IMR-90 (cell line): ENCODE measurements at regions not wholly inside any gene's neighbourhood (a gene's known extent, or its start where the extent isn't known, plus 50 kb on each side); places are given as distances from the start of the nearest gene placed in this dataset.

Experiments
- ATAC-seq: fragments of 200-7000 bp; cut with Tn5 transposase; 2 replicates; pipeline ENCODE4 v1.9.1; 2020; ENCODE audit warnings: low read depth, mild to moderate bottlenecking, moderate library complexity
- BruUV-seq: library from RNA; stranded (reverse); fragments of 400-500 nt; replicated peaks from 2 replicates; lab custom pipeline; 2021; lab: Mats Ljungman, UMichigan
- CTCF ChIA-PET: fragments of 300-600 bp; formaldehyde crosslinking; extraction: SDS; loops from one replicate; lab custom pipeline; 2021; ENCODE audit warnings: antibody characterized with exemption; lab: Yijun Ruan, JAX
- POLR2A ChIA-PET: fragments of 300-600 bp; sonication (Branson Sonifier 250); formaldehyde crosslinking; loops from one replicate; lab custom pipeline; 2022; ENCODE audit warnings: antibody characterized with exemption; ENCODE audit not compliant: unreplicated experiment; lab: Charles Lee
- DNase-seq: peaks from one replicate; pipeline ENCODE4 v3.0.0; 2013
- H2AFZ ChIP-seq: replicated peaks from 2 replicates; pipeline ENCODE3; 2013; ENCODE audit warnings: low read length, mild to moderate bottlenecking; ENCODE audit not compliant: poor library complexity
- H2AK5ac ChIP-seq: 2 replicates; pipeline ENCODE4 v1.6.1; 2013; ENCODE audit warnings: low read depth, low read length, inconsistent platforms
- H2AK9ac ChIP-seq: replicated peaks from 2 replicates; pipeline ENCODE3; 2013; ENCODE audit warnings: mild to moderate bottlenecking, low read depth, low read length, moderate library complexity; ENCODE audit not compliant: poor library complexity
- H2BK120ac ChIP-seq: 2 replicates; pipeline ENCODE4 v1.6.1; 2013; ENCODE audit warnings: low read depth, low read length, inconsistent platforms
- H2BK15ac ChIP-seq: 3 replicates; pipeline ENCODE4 v1.6.1; 2013; ENCODE audit warnings: low read depth, low read length, inconsistent platforms
- H2BK20ac ChIP-seq: 2 replicates; pipeline ENCODE4 v1.6.1; 2013; ENCODE audit warnings: low read depth, mild to moderate bottlenecking, inconsistent platforms, low read length, moderate library complexity
- H2BK5ac ChIP-seq: 2 replicates; pipeline ENCODE4 v1.6.1; 2013; ENCODE audit warnings: mild to moderate bottlenecking, low read depth, low read length, inconsistent platforms; ENCODE audit not compliant: poor library complexity, severe bottlenecking
- H3K14ac ChIP-seq: replicated peaks from 2 replicates; pipeline ENCODE4 v1.6.1; 2013; ENCODE audit warnings: low read depth, low read length, inconsistent platforms
- H3K18ac ChIP-seq: 2 replicates; pipeline ENCODE4 v1.6.1; 2013; ENCODE audit warnings: low read depth, low read length, control low read depth
- H3K23ac ChIP-seq: 2 replicates; pipeline ENCODE4 v1.6.1; 2013; ENCODE audit warnings: low read depth, low read length, inconsistent platforms
- H3K27ac ChIP-seq: 2 replicates; pipeline ENCODE4 v1.5.1; 2013; ENCODE audit warnings: mild to moderate bottlenecking, control low read depth, low read length; ENCODE audit not compliant: insufficient read depth
- H3K27me3 ChIP-seq: 2 replicates; pipeline ENCODE4 v1.6.1; 2013; ENCODE audit warnings: low read length; ENCODE audit not compliant: control insufficient read depth, insufficient read depth
- H3K36me3 ChIP-seq: 2 replicates; pipeline ENCODE4 v1.6.1; 2013; ENCODE audit warnings: low read length, mixed read lengths; ENCODE audit not compliant: control insufficient read depth, insufficient read depth
- H3K4ac ChIP-seq: 2 replicates; pipeline ENCODE4 v1.6.1; 2013; ENCODE audit warnings: low read depth, low read length, inconsistent platforms
- H3K4me1 ChIP-seq: 2 replicates; pipeline ENCODE4 v1.6.1; 2013; ENCODE audit warnings: low read length, mixed read lengths; ENCODE audit not compliant: control insufficient read depth, insufficient read depth
- H3K4me2 ChIP-seq: 2 replicates; pipeline ENCODE4 v1.6.1; 2013; ENCODE audit warnings: low read depth, mild to moderate bottlenecking, control low read depth, low read length, moderate library complexity
- H3K4me3 ChIP-seq: 2 replicates; pipeline ENCODE4 v1.5.1; 2013; ENCODE audit warnings: low read depth, mild to moderate bottlenecking, control low read depth, low read length, moderate library complexity; ENCODE audit not compliant: insufficient read depth
- H3K56ac ChIP-seq: 2 replicates; pipeline ENCODE4 v1.6.1; 2013; ENCODE audit warnings: low read length, inconsistent platforms; ENCODE audit not compliant: insufficient read depth; ENCODE audit errors: extremely low read depth
- H3K79me1 ChIP-seq, 2 experiments: 2 replicates each; pipeline ENCODE4 v1.6.1; 2013; ENCODE audit warnings: low read length in 2 of 2, inconsistent platforms in 1 of 2, low read depth in 1 of 2
- H3K9ac ChIP-seq: 2 replicates; pipeline ENCODE4 v1.6.1; 2013; ENCODE audit warnings: low read depth, low read length, control low read depth
- H3K9me1 ChIP-seq: 2 replicates; pipeline ENCODE4 v1.6.1; 2013; ENCODE audit warnings: low read length, inconsistent platforms; ENCODE audit not compliant: insufficient read depth
- H3K9me3 ChIP-seq: 2 replicates; pipeline ENCODE4 v1.6.1; 2013; ENCODE audit warnings: low read length; ENCODE audit not compliant: control insufficient read depth, insufficient read depth
- H4K20me1 ChIP-seq: 2 replicates; pipeline ENCODE4 v1.6.1; 2013; ENCODE audit warnings: low read length, inconsistent platforms; ENCODE audit not compliant: insufficient read depth
- H4K5ac ChIP-seq: 2 replicates; pipeline ENCODE4 v1.6.1; 2013; ENCODE audit warnings: mild to moderate bottlenecking, low read depth, low read length, control low read depth
- H4K8ac ChIP-seq, 2 experiments: 2 replicates each; pipeline ENCODE4 v1.6.1; 2013; ENCODE audit warnings: low read depth in 2 of 2, low read length in 2 of 2, control low read depth in 1 of 2, inconsistent platforms in 1 of 2
- H4K91ac ChIP-seq: 2 replicates; pipeline ENCODE4 v1.6.1; 2013; ENCODE audit warnings: low read depth, low read length, inconsistent platforms; ENCODE audit not compliant: insufficient read depth
- CEBPB ChIP-seq: IDR thresholded peaks from 2 replicates; pipeline ENCODE4 v1.6.1; 2012; ENCODE audit warnings: low read depth, low read length, improper control_type of control experiment
- ELK1 ChIP-seq: fragments of 150-350 bp; IDR thresholded peaks from 2 replicates; pipeline ENCODE4 v1.6.1; 2016; ENCODE audit warnings: low read depth, mild to moderate bottlenecking, low read length, moderate library complexity, borderline replicate concordance
- MAFK ChIP-seq: IDR thresholded peaks from 2 replicates; pipeline ENCODE4 v1.6.1; 2012; ENCODE audit warnings: low read depth, low read length, improper control_type of control experiment
- NFE2L2 ChIP-seq: fragments of 150-350 bp; IDR thresholded peaks from 2 replicates; pipeline ENCODE4 v1.6.1; 2016; ENCODE audit warnings: low read depth, mild to moderate bottlenecking, low read length
- RCOR1 ChIP-seq: IDR thresholded peaks from 2 replicates; pipeline ENCODE4 v1.6.1; 2012; ENCODE audit warnings: mild to moderate bottlenecking, low read length, improper control_type of control experiment; ENCODE audit not compliant: insufficient replicate concordance
- SMC3 ChIP-seq: fragments of 150-350 bp; IDR thresholded peaks from 2 replicates; pipeline ENCODE4 v1.6.1; 2016; ENCODE audit warnings: low read depth, mild to moderate bottlenecking, antibody characterized with exemption, low read length, moderate library complexity
- WGBS, 2 experiments: methylation state at CpG; one replicate each; pipeline versions ENCODE4 v1.1.5 to v1.1.7; 2013; ENCODE audit warnings: missing lambda C conversion rate in 2 of 2; ENCODE audit not compliant: insufficient read length in 1 of 2; ENCODE audit errors: extremely low coverage in 2 of 2; 5-methylcytosine and 5-hydroxymethylcytosine counted together
- dilution Hi-C: fragments of 300-500 bp; cut with HindIII; formaldehyde crosslinking; loops from one replicate; pipeline ENCODE4 v1.14.3; 2018; ENCODE audit warnings: low sequenced_read_pairs; ENCODE audit not compliant: unreplicated experiment
- in situ Hi-C: fragments of 300-500 bp; cut with MboI; formaldehyde crosslinking; loops from 3 replicates; pipeline ENCODE4 v1.14.3; 2019; ENCODE audit warnings: low sequenced_read_pairs, inconsistent platforms, mixed read lengths
- intact Hi-C: fragments of 100-400 bp; cut with micrococcal nuclease; formaldehyde crosslinking; loops from 2 replicates; pipeline ENCODE4 v1.10.0; 2022

GRCh38 chr16:86302421-86303109 lies 207.8 kb upstream of the FOXF1 start:
- Histone ChIP-seq H2AK9ac (peak overlapping the region; percentile 7), H3K9ac (peak overlapping the region; percentile 52; the same call in 1 of the 2 replicates), H3K79me1 (peaks cover 15 to 66% of the 10 kb centered on the region in 2 experiments; a peak in 3 of 4 replicates), H3K4me3 (no peak overlapping the region), H3K9me1 (peaks cover 30% of the 10 kb centered on the region), H3K27ac (peak overlapping the region; percentile 99), H3K23ac (peak overlapping the region; percentile 100), H2AK5ac (peak overlapping the region; percentile 97), H3K4me1 (peaks cover 62% of the 10 kb centered on the region), H4K91ac (peak overlapping the region; percentile 92), H3K27me3 (no peaks in the 10 kb centered on the region), H2BK5ac (peak overlapping the region; percentile 100), H2BK20ac (peak overlapping the region; percentile 100), H3K14ac (peak overlapping the region; percentile 89), H3K18ac (peak overlapping the region; percentile 100), H3K9me3 (no peaks in the 10 kb centered on the region), H3K4ac (peak overlapping the region; percentile 100), H2BK15ac (peak overlapping the region; percentile 93), H3K56ac (peak overlapping the region; percentile 100; the same call in 1 of the 2 replicates), H2BK120ac (peak overlapping the region; percentile 100), H4K20me1 (no peaks in the 10 kb centered on the region), H3K36me3 (no peaks in the 10 kb centered on the region), H3K4me2 (no peak overlapping the region), H4K8ac (peak overlapping the region; percentile 74 to 99), H2AFZ (no peak overlapping the region), H4K5ac (peak overlapping the region; percentile 73)
- WGBS, 2 experiments = 88% methylated on average over 2 of the region's 11 CpGs; no CpG with 5 or more reads in 1 of the 2 experiments
- DNase-seq (no peak), ATAC-seq (no peak)
- ChIA-PET CTCF (interaction anchor here (0.7 to 1.8 kb wide), 3 partner anchors 50 to 230 kb away, joined by 3 to 12 read pairs (median 6); no protein-coding TSS in a partner anchor), POLR2A (interaction anchor here (0.7 to 1.1 kb wide), 3 partner anchors 23 to 208 kb away, joined by 3 to 19 read pairs (median 3); partner anchors contain the start of gene FOXF1)
- no peak for TF ChIP-seq NFE2L2
- no peak for TF ChIP-seq ELK1
- TF ChIP-seq RCOR1 = no peak
- TF ChIP-seq MAFK = no peak
- TF ChIP-seq CEBPB = no peak
- no peak for TF ChIP-seq SMC3
- dilution Hi-C loops = no loop called here
- intact Hi-C loops = loop anchor here (2.0 to 5.0 kb wide), 2 partner anchors 94 to 155 kb away; no protein-coding TSS in a partner anchor
- BruUV-seq = no TSS peak
- in situ Hi-C loops = loop anchor here (5.0 to 25.0 kb wide), 4 partner anchors 90 to 490 kb away; no protein-coding TSS in a partner anchor
